ENCODE measurements at regions not wholly inside any gene's neighbourhood (a gene's known extent, or its start where the extent isn't known, plus 50 kb on each side); places are given as distances from the start of the nearest gene placed in this dataset.

DNA sequence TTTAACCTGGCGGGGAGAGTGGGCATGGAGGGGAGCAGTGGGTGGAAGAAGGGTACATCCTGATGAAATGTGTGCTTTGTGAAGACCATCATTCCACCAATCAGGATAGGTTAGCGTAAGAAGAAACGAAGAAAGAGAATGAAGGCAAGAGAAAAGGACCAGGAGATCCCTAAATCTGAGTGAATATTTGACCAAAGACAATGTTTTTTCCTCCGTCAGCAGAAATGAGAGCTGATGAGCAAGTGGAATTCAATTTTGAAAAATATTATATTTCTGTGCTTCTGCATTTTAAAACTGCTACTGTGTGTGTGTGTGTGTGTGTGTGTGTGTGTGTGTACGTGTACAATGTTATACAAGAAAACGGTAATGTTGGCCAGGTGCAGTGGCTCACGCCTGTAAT, 58.3 kb upstream of the NOCT start:
- TF ChIP-seq POLR2AphosphoS5 (IDR thresholded peaks at IDR 0.05) (no peak), POLR2A (IDR thresholded peaks at IDR 0.05) (no peak), EP300 (IDR thresholded peaks at IDR 0.05; ENCODE audit: low read depth) (no peak)
- TF ChIP-seq, protein P1, sequence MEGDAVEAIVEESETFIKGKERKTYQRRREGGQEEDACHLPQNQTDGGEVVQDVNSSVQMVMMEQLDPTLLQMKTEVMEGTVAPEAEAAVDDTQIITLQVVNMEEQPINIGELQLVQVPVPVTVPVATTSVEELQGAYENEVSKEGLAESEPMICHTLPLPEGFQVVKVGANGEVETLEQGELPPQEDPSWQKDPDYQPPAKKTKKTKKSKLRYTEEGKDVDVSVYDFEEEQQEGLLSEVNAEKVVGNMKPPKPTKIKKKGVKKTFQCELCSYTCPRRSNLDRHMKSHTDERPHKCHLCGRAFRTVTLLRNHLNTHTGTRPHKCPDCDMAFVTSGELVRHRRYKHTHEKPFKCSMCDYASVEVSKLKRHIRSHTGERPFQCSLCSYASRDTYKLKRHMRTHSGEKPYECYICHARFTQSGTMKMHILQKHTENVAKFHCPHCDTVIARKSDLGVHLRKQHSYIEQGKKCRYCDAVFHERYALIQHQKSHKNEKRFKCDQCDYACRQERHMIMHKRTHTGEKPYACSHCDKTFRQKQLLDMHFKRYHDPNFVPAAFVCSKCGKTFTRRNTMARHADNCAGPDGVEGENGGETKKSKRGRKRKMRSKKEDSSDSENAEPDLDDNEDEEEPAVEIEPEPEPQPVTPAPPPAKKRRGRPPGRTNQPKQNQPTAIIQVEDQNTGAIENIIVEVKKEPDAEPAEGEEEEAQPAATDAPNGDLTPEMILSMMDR (IDR thresholded peaks at IDR 0.05): no peak
